GM18498 (cell line): ENCODE measurements at regions not wholly inside any gene's neighbourhood (a gene's known extent, or its start where the extent isn't known, plus 50 kb on each side); places are given as distances from the start of the nearest gene placed in this dataset.
"Not testable (repeated sequence)": the region's sequence is repeated elsewhere in the genome, so short reads cannot be mapped to it uniquely, and the experiment has no call there.

ENCODE experiments used
- ATAC-seq: cut with Tn5 transposase; IDR thresholded peaks from one replicate; pipeline ENCODE4 v1.9.1; 2021; ENCODE audit warnings: mild to moderate bottlenecking, moderate library complexity; ENCODE audit not compliant: unreplicated experiment

- ATAC-seq, result no peak
These were observed 99.0 kb upstream of the CDYL start for GRCh38 chr6:4677011-4677750.

DNA sequence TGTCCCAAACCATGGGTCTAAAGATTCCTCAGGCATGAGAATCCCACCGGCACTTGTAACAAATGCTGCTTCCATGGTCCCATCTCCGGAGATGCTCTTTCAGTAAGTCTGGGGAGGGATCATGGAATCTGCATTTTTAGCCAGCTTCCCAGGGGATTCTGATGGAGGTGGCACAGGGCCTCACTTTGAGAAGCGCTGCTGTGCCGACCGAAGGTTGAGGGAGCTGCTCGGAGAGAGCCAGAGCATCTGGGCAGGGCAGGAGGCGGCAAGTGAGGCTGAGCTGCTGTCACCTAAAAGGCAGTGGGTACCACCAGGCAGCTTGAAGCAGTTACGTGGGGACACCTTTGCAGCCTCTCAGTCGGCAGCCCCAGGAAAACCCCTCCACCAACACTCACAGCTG is 100.2 kb upstream of the CDYL start:
- no peak for ATAC-seq

GRCh38 chr6:4675121-4675520 is 101.1 kb upstream of the CDYL start:
- ATAC-seq, result no peak

DNA sequence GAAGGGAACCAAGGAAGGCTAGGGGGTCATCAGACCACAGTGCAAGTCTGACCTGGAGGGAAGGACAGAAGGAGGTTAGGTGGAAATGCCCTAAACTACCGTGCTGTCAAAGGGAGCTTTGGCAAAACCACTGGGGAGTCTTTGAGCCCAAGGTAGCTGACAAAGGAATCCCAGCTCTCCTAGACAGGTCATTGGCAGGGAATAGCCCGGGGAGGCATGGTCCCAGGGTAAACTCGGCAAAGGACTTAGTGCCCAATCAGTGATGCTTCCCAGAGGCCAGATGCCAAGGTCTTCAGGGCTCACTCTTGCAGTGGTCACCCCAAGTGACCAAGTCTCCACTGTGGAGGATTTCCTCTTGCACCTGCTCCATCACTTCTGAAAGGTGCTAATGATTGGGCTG is 102.3 kb upstream of the CDYL start:
- no peak for ATAC-seq

- ATAC-seq, result no peak
These were observed 103.4 kb upstream of the CDYL start for GRCh38 chr6:4672772-4673171.

DNA sequence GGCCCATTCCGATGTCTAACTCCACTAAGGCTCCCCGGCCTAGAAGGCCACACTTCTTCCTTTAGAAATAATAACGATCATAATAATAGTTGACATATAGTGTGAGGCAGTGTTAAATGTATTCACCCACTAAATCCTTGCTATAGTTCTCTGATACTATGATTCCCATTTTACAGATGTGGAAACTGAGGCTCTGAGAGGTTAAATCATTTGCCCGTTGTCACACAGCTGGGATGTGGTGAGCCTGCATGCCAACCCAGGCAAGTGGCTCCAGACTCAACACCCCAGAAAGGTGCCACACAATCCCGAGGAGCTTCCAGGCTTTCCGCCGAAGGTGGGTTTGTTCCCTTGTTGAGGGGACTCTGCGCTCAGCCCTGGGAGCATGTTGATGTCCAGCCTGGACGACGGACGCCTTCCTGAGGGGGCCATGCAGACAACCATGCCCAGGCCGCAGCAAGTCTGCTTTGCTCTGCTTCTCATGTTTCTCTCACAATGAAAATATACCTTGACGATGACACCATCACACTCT is 104.6 kb upstream of the CDYL start:
- ATAC-seq, result no peak

DNA sequence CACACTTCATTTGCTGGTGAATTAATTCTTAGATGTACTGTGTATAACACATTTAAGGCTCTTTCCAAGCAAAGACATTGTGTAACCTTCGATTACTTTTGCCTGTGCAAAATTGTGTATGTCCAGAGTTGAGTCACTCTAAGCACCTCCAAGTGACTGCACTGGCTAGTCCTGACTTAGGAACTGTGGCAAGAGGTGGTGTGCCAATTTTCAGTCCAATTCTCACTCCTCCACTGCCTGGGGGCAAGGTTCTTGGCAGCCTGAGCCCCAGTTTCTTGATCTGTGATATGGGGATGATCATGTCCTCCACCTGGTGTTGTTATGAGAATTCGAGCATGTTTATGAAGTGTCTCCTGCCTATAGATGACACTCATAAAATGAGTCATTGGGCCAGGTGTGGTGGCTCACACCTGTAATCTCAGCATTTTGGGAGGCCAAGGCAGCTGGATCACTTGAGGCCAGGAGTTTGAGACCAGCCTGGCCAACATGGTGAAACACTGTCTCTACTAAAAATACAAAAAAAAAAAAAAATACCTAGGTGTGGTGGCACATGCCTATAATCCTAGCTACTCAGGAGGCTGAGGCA is 105.3 kb upstream of the CDYL start:
- ATAC-seq, result no peak

DNA sequence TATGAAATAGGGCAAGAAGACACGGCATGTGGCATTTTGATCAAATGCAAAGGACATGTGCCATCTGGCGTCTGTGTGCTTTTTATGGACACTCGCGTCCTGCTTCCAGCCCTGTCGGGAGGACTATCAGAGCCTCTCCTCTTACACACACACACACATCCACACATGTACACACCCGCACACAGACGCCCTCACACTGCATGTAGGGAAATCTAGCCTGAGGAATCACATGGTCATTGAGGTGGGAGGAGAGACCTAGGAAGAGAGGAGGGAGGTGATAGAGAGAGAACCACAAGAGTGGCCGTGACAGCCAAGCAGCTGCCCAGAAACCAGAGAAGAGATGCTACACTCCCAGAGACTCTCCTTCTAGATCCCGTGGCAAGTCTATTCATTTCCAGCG is 105.9 kb upstream of the CDYL start:
- no peak for ATAC-seq

DNA sequence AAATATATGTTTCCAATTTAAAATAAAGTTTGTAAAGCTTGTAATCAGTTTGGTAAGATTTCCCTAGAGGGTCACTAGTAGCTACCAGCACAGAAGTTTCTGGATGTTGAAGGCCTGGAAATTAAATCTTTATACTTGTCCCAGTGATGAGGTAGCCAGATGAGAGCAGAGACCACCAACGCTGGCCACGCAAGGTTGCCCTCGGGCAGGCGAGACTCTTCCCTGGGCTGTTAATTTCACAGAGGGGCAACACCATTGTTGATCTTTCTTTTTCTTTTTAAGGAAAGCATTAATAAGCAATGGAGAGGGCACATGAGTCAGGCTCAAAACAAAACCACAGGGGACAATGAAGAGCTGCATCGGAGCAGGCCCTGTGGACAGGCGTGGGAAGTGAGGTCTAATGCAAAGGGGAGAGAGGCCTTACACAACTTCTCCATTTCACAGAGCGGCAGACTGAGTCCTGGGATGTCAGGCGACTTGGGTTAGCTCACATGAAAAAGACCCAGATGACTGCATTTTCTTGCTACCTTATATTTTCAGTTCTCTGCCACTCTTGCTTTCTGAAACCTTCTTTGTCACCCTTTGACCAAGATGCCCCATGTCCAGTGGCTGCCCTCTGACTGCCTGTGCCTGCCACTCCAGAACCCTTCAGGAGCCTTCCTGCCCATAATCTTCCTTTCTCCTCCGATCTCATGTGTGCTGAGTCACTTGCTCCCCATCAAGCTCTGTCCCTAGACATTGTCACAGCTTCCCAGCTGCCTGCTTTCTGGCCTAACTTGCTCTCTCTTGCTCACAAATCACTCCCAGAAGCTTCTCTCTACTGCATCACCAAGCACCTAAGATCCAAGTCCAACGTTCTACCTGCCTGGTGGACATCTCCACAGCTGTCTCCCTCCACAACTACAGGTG is 107.7 kb upstream of the CDYL start:
- no peak for ATAC-seq

- no peak for ATAC-seq
These were observed 108.6 kb upstream of the CDYL start for GRCh38 chr6:4667591-4667990.

DNA sequence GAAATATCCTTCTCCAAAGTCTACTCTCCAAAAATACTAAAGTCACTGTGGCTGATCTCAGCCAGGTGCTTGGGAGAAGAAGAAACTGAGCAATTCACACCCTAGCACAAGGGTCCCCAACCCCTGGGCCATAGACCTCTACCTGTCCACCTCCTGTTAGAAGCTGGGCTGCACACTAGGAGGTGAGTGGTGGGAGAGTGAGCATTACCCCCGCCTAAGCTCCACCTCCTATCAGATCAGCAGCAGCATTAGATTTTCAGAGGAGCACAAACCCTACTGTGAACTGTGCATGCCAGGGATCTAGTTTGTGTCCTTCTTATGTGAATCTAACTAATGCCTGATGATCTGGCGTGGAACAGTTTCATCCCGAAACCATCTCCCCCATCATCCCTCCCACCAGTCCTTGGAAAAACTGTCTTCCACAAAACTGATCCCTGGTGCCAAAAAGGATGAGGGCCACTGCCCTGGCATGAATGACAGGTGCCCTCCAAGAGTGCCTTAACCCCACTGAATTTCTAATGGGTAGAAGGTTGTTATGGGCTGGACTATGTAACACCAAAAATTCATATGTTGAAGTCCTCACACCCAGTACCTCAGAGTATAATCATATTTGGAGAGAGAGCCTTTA is 109.2 kb upstream of the CDYL start:
- no peak for ATAC-seq

- no peak for ATAC-seq
These were observed 110.5 kb upstream of the CDYL start for GRCh38 chr6:4665489-4666417.

GRCh38 chr6:4664911-4665310 is 111.3 kb upstream of the CDYL start:
- no peak for ATAC-seq

DNA sequence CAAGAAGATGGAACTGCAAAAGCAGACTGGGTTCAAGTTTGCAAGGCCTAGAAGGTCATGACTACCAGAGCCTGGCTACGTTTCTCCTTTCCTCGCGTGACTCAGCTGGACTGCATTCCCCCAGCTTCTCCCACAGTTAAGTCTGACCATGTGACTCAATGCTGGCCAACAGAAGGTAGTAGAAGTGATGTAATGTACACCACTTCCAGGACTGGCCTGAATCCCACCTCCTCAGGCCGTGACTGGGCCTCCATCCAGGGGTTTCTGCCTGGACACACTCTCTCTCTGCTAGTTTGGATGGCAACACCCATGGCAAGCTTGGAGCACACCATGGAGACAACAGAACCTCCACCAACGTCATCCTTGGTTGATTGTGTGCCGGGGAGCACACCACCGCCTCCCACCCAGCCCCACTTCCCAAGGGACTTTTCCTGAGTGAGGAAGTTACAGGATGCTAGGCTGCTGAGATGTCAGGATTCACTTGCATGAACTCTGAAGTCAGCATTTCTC is 112.0 kb upstream of the CDYL start:
- no peak for ATAC-seq

GRCh38 chr6:4662886-4663285 is 113.3 kb upstream of the CDYL start:
- ATAC-seq, result no peak

- no peak for ATAC-seq
These were observed 114.8 kb upstream of the CDYL start for GRCh38 chr6:4661391-4661790.

GRCh38 chr6:4660377-4661321 is 115.6 kb upstream of the CDYL start:
- no peak for ATAC-seq

- ATAC-seq, result not testable (repeated sequence)
These were observed 116.5 kb upstream of the CDYL start for GRCh38 chr6:4659719-4660118.

DNA sequence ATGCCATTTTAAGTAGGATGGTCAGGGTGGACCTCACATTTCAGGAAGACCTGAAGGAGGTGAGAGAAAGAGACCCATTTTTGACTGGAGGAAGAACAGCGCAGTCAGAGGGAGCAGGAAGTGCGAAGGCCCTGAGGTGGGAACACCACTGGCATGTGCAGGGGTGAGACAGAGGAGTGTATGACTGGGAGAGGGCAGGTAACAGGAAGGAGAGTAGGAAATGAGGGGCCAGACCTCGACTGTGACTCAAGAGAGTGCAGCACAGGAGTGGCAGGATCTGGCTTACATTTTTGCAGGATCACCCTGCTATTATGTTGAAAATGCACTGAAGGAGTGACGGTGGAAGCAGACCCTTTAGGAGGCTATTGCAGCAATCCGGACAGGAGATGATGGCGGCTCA is 117.7 kb upstream of the CDYL start:
- ATAC-seq, result no peak
